ENCODE measurements at regions not wholly inside any gene's neighbourhood (a gene's known extent, or its start where the extent isn't known, plus 50 kb on each side); places are given as distances from the start of the nearest gene placed in this dataset.

DNA sequence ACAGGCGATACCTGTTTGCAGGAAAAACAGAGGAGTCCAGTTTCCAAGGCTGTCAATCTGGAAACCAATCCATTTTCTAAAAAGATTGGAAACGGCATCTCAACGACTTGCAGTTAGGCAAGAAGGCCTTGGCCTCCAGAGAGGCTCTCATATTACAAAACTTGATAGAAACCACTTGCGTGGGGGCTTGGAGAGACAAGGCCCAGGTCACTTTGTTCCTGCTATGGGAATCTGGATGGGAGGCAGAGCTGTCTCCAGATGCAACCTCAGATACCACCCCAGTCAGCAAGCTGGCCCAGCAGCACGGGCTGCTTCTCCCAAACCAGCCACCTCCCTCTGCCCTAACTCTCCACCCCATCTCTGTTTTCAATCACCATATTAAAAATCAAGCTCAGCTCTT lies 298.8 kb downstream of the TNS1 start:
- Histone ChIP-seq H3K9me3 (no peaks in the 10 kb centered on the region), H3K36me3 (no peaks in the 10 kb centered on the region), H3K27me3 (no peaks in the 10 kb centered on the region), H3K4me3 (no peak overlapping the region), H3K4me1 (no peaks in the 10 kb centered on the region), H3K27ac (no peak overlapping the region)
- intact Hi-C loops (cut with DNase I): no loop called here
- TF ChIP-seq, protein P1, sequence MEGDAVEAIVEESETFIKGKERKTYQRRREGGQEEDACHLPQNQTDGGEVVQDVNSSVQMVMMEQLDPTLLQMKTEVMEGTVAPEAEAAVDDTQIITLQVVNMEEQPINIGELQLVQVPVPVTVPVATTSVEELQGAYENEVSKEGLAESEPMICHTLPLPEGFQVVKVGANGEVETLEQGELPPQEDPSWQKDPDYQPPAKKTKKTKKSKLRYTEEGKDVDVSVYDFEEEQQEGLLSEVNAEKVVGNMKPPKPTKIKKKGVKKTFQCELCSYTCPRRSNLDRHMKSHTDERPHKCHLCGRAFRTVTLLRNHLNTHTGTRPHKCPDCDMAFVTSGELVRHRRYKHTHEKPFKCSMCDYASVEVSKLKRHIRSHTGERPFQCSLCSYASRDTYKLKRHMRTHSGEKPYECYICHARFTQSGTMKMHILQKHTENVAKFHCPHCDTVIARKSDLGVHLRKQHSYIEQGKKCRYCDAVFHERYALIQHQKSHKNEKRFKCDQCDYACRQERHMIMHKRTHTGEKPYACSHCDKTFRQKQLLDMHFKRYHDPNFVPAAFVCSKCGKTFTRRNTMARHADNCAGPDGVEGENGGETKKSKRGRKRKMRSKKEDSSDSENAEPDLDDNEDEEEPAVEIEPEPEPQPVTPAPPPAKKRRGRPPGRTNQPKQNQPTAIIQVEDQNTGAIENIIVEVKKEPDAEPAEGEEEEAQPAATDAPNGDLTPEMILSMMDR (IDR thresholded peaks at IDR 0.05): no peak
- no peak for TF ChIP-seq POLR2A (IDR thresholded peaks at IDR 0.05)
- 100% methylated on average over 1 of the region's 5 CpGs for WGBS (ENCODE audit: insufficient coverage, low coverage, low lambda C conversion rate, missing lambda C conversion rate)
- ATAC-seq (no peak), DNase-seq (no peak)

DNA sequence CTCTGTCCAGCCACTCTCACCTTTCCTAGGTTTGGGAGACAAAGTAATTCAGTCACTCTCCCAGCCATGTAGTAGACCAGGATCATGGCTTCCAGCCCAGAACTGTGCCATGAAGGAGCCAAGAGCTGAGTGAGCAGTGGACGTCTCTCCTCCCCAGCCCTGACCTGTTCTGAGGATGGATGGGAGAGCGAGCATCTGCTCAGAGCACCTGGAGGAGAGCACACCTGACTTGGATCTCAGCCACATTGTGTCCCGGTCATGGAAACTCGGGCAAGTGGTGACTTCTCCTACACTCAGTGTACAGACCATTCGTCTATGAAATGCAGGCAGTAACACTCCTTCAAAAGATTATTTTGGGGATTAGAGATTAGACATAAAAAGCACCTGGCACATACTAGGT lies 299.7 kb downstream of the TNS1 start:
- 93% methylated on average over 5 of the region's 5 CpGs for WGBS (ENCODE audit: insufficient coverage, low coverage, low lambda C conversion rate, missing lambda C conversion rate)
- TF ChIP-seq, protein P1 (IDR thresholded peaks at IDR 0.05): no peak
- no peak for TF ChIP-seq POLR2A (IDR thresholded peaks at IDR 0.05)
- no peak overlapping the region for H3K27ac ChIP-seq
- no peaks in the 10 kb centered on the region for H3K36me3 ChIP-seq
- intact Hi-C loops (cut with DNase I): no loop called here
- DNase-seq (no peak), ATAC-seq (no peak)
- H3K27me3 ChIP-seq: no peaks in the 10 kb centered on the region
- no peaks in the 10 kb centered on the region for H3K9me3 ChIP-seq
- no peak overlapping the region for H3K4me3 ChIP-seq
- H3K4me1 ChIP-seq: no peaks in the 10 kb centered on the region

- Histone ChIP-seq H3K9me3 (no peaks in the 10 kb centered on the region), H3K27me3 (no peaks in the 10 kb centered on the region), H3K27ac (no peak overlapping the region), H3K4me1 (no peaks in the 10 kb centered on the region), H3K36me3 (no peaks in the 10 kb centered on the region), H3K4me3 (no peak overlapping the region)
- DNase-seq (no peak), ATAC-seq (no peak)
- 90% methylated on average over 5 of the region's 5 CpGs for WGBS (ENCODE audit: insufficient coverage, low coverage, low lambda C conversion rate, missing lambda C conversion rate)
- no peak for TF ChIP-seq POLR2A (IDR thresholded peaks at IDR 0.05)
- TF ChIP-seq, protein P1 (IDR thresholded peaks at IDR 0.05): no peak
- intact Hi-C loops (cut with DNase I): no loop called here
Observed at GRCh38 chr2:217701622-217702021, 301.2 kb downstream of the TNS1 start.

DNA sequence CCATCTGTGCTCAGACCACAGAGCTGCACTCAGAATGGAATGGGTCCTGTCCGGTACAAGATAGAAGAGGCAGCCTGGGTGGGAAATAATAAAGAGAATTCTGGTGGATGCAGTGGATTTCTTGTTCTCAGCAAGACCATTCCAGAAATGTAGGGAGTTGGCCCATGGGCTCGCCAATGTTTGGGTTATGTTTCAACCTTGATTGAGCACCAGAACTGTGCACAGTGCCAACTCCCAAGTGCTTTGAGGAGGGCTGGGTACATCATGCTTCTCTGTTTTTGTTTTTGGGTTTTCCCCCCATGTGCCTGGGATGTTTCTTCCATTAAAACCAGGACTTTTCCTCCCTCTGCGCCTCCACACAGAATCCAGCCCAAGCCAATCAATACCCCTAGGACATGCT lies 304.1 kb downstream of the TNS1 start:
- intact Hi-C loops (cut with DNase I): no loop called here
- H3K27ac ChIP-seq: no peak overlapping the region
- H3K4me3 ChIP-seq: no peak overlapping the region
- H3K27me3 ChIP-seq: no peaks in the 10 kb centered on the region
- 100% methylated on average over 2 of the region's 3 CpGs for WGBS (ENCODE audit: insufficient coverage, low coverage, low lambda C conversion rate, missing lambda C conversion rate)
- DNase-seq (no peak), ATAC-seq (no peak)
- H3K4me1 ChIP-seq: no peaks in the 10 kb centered on the region
- no peaks in the 10 kb centered on the region for H3K9me3 ChIP-seq
- H3K36me3 ChIP-seq: no peaks in the 10 kb centered on the region
- TF ChIP-seq POLR2A (IDR thresholded peaks at IDR 0.05): no peak
- TF ChIP-seq, protein P1 (IDR thresholded peaks at IDR 0.05): no peak

DNA sequence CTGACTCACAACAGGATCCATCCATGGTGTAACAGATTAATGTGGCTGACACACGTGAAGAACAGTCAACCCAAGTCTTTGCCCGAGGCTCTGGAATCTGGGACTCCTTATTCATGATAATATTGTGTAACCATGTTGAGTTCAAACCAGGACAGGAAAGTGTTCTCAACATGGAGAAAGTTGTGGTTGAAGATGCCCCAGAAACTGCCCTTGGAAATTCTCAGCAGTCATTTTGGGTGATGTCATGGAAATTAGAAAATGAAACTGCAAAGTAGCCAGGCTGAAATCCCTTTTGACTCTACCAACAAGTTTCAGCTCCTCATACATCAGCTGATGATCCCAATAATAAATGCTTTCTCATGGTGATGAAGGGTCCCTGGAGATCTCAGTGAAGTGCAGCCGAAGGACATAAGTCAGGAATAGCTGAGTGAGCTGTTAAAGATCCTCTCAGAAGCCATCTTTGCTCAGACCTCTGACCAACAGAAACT lies 307.7 kb downstream of the TNS1 start:
- no peaks in the 10 kb centered on the region for H3K36me3 ChIP-seq
- intact Hi-C loops (cut with DNase I): no loop called here
- H3K4me3 ChIP-seq: no peak overlapping the region
- no peaks in the 10 kb centered on the region for H3K9me3 ChIP-seq
- H3K4me1 ChIP-seq: peaks cover 0 to 8% (median 0%) of the 10 kb centered on the region in 4 donors
- H3K27me3 ChIP-seq: no peaks in the 10 kb centered on the region
- H3K27ac ChIP-seq: no peak overlapping the region
- WGBS (ENCODE audit: insufficient coverage, low coverage, low lambda C conversion rate, missing lambda C conversion rate): 80% methylated on average over 3 of the region's 3 CpGs
- TF ChIP-seq POLR2A (IDR thresholded peaks at IDR 0.05): no peak
- TF ChIP-seq, protein P1 (IDR thresholded peaks at IDR 0.05): no peak
- ATAC-seq (no peak), DNase-seq (no peak)
